ENCODE measurements at regions not wholly inside any gene's neighbourhood (a gene's known extent, or its start where the extent isn't known, plus 50 kb on each side); places are given as distances from the start of the nearest gene placed in this dataset.

DNA sequence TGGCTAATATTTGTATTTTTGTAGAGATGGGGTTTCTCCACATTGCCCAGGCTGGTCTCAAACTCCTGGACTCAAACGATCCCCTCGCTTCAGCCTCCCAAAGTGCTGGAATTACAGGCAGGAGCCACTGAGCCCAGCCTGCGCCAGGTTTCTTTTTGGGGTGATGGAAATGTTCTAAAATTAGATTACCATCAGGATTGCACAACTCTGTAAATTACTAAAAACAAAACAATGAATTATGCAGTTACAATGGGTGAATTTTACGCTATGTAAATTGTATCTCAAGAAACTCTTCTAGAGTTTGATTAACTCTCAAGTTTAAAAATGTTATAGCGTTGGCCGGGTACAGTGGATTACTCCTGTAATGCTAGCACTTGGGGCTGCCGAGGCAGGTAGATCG lies 118.9 kb upstream of the TBL1X start:
- no peaks in the 10 kb centered on the region for H3K9me3 ChIP-seq (ENCODE audit: control insufficient read depth, insufficient read depth, low read depth, low read length)
- TF ChIP-seq SALL2 (tag by site-specific recombination; IDR thresholded peaks at IDR 0.05; ENCODE audit: borderline replicate concordance) (no peak), ZNF530 (tag by site-specific recombination; IDR thresholded peaks at IDR 0.05; ENCODE audit: low read depth) (no peak), ZNF830 (tag by site-specific recombination; IDR thresholded peaks at IDR 0.05; ENCODE audit: low read depth) (no peak), WT1 (tag by site-specific recombination; IDR thresholded peaks at IDR 0.05) (no peak), ZNF544 (tag by site-specific recombination; IDR thresholded peaks at IDR 0.05) (no peak), ZNF2 (tag by site-specific recombination; IDR thresholded peaks at IDR 0.05) (no peak), ZNF341 (tag by site-specific recombination; IDR thresholded peaks at IDR 0.05; ENCODE audit: low read depth) (no peak), PRDM4 (tag by site-specific recombination; IDR thresholded peaks at IDR 0.05) (no peak), ZNF677 (tag by site-specific recombination; IDR thresholded peaks at IDR 0.05) (no peak), ZNF501 (tag by site-specific recombination; IDR thresholded peaks at IDR 0.05) (no peak)
- TF ChIP-seq, protein P1, sequence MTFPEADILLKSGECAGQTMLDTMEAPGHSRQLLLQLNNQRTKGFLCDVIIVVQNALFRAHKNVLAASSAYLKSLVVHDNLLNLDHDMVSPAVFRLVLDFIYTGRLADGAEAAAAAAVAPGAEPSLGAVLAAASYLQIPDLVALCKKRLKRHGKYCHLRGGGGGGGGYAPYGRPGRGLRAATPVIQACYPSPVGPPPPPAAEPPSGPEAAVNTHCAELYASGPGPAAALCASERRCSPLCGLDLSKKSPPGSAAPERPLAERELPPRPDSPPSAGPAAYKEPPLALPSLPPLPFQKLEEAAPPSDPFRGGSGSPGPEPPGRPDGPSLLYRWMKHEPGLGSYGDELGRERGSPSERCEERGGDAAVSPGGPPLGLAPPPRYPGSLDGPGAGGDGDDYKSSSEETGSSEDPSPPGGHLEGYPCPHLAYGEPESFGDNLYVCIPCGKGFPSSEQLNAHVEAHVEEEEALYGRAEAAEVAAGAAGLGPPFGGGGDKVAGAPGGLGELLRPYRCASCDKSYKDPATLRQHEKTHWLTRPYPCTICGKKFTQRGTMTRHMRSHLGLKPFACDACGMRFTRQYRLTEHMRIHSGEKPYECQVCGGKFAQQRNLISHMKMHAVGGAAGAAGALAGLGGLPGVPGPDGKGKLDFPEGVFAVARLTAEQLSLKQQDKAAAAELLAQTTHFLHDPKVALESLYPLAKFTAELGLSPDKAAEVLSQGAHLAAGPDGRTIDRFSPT (tag by site-specific recombination; IDR thresholded peaks at IDR 0.05): no peak
- H3K36me3 ChIP-seq (ENCODE audit: control insufficient read depth in 2 of 2, insufficient read depth in 1 of 2, low read length in 2 of 2): no peaks in the 10 kb centered on the region
- ChIA-PET POLR2A (no interaction called here), CTCF (no interaction called here)
- H3K4me3 ChIP-seq (ENCODE audit: low read depth, low read length): no peak overlapping the region
- no peak overlapping the region for H3K27ac ChIP-seq (ENCODE audit: extremely low read depth, low read depth, low read length)
- H3K4me1 ChIP-seq (ENCODE audit: control insufficient read depth, insufficient read depth, low read length): no peaks in the 10 kb centered on the region

DNA sequence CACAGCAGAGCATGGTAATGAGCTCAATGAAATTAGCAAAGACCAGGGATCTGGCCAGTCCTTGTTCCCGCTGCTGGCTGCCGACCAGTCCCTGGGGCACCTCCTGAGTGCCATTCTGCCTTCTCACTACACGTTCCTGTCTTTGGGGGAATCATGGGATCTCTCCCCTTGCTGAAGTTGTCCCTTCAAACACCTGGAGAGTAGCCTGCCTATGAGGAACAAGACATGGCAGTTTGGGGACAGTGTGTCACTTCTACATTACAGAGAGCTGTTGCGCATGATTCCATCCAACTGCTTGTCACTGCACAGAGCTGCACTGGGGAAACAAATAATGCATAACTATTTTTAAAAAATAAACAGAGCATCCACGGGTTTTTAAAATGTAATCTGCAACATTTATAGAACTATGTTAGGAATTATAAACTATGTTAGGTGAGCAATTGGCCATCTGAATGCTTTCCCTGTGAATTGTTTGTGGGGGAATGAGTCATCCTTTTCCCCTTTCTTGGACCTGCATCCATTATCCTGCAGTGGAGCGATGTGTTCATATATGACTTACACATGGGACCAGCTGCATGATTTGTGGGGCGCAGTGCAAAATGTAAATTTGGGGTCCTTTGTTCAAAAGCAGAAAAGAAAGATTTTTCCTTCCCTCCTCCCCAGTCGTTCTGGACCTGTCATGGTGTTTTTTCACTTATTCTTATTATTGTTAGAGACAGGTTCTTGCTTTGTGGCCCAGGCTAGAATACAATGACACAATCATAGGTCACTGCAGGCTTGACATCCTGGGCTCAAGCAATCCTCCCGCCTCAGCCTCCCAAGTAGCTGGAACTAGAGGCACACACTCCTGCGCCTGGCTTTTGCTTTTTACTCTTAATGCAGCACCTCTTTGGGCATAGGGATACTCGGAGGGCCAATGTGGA lies 115.0 kb upstream of the TBL1X start:
- H3K36me3 ChIP-seq (ENCODE audit: control insufficient read depth in 2 of 2, insufficient read depth in 1 of 2, low read length in 2 of 2): no peaks in the 10 kb centered on the region
- CTCF ChIA-PET: no interaction called here
- no peak overlapping the region for H3K27ac ChIP-seq (ENCODE audit: extremely low read depth, low read depth, low read length)
- H3K9me3 ChIP-seq (ENCODE audit: control insufficient read depth, insufficient read depth, low read depth, low read length): no peaks in the 10 kb centered on the region
- POLR2A ChIA-PET: no interaction called here
- no peaks in the 10 kb centered on the region for H3K4me1 ChIP-seq (ENCODE audit: control insufficient read depth, insufficient read depth, low read length)
- H3K4me3 ChIP-seq (ENCODE audit: low read depth, low read length): no peak overlapping the region
- TF ChIP-seq ZNF585B (tag by site-specific recombination; IDR thresholded peaks at IDR 0.05) (no peak), KLF7 (tag by site-specific recombination; IDR thresholded peaks at IDR 0.05; ENCODE audit: borderline replicate concordance) (no peak), PRDM2 (tag by site-specific recombination; IDR thresholded peaks at IDR 0.05; ENCODE audit: borderline replicate concordance) (no peak), ZNF529 (tag by site-specific recombination; IDR thresholded peaks at IDR 0.05; ENCODE audit: insufficient replicate concordance) (no peak), ZNF549 (tag by site-specific recombination; IDR thresholded peaks at IDR 0.05) (no peak), ZNF266 (tag by site-specific recombination; IDR thresholded peaks at IDR 0.05; ENCODE audit: low read depth) (no peak), ZNF777 (tag by site-specific recombination; IDR thresholded peaks at IDR 0.05; ENCODE audit: borderline replicate concordance) (no peak)
- TF ChIP-seq, protein P2, sequence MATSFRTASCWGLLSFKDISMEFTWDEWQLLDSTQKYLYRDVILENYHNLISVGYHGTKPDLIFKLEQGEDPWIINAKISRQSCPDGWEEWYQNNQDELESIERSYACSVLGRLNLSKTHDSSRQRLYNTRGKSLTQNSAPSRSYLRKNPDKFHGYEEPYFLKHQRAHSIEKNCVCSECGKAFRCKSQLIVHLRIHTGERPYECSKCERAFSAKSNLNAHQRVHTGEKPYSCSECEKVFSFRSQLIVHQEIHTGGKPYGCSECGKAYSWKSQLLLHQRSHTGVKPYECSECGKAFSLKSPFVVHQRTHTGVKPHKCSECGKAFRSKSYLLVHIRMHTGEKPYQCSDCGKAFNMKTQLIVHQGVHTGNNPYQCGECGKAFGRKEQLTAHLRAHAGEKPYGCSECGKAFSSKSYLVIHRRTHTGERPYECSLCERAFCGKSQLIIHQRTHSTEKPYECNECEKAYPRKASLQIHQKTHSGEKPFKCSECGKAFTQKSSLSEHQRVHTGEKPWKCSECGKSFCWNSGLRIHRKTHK (tag by site-specific recombination; IDR thresholded peaks at IDR 0.05): no peak
- TF ChIP-seq, protein P3, sequence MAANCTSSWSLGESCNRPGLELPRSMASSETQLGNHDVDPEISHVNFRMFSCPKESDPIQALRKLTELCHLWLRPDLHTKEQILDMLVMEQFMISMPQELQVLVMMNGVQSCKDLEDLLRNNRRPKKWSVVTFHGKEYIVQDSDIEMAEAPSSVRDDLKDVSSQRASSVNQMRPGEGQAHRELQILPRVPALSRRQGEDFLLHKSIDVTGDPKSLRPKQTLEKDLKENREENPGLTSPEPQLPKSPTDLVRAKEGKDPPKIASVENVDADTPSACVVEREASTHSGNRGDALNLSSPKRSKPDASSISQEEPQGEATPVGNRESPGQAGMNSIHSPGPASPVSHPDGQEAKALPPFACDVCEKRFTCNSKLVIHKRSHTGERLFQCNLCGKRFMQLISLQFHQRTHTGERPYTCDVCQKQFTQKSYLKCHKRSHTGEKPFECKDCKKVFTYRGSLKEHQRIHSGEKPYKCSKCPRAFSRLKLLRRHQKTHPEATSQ (tag by site-specific recombination; IDR thresholded peaks at IDR 0.05): no peak
